ENCODE measurements at regions not wholly inside any gene's neighbourhood (a gene's known extent, or its start where the extent isn't known, plus 50 kb on each side); places are given as distances from the start of the nearest gene placed in this dataset.

DNA sequence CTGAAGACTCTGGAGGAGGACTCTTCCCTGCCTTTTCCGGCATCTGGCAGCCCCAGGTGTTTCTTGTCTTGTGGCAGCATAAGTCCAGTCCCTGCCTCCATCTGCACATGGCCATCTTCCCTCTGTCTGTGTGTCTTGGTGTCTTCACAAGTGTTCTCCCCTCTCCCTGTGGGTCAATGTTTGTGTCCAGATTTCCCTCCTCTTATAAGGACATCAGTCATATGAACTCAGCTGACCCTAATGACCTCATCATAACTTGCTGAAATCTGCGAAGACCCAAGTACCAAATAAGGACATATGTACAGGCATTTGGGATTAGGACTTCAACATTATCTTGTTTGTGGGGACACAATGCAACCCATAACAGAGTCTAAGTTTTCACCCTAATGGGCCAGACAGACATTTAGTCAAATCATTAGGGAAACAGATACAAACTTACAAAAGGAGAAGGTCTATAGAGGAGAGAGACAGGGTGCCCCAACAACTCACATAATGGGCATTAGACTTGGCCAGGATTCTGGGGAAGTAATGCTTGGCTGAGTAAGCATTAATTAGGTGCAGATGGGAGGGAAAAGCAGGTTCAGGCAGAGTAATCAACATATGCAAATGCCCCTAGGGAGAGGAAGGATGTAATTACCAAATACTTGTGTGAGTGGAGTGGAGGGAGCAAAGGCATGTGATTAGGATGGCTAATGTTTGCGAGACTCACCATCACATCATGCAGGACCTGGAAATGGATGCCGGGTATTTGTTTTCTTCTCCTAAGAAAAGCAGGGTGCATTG lies 372.8 kb upstream of the TBL1XR1 start:
- no peaks in the 10 kb centered on the region for H3K9me3 ChIP-seq (ENCODE audit: control insufficient read depth in 1 of 2, insufficient read depth in 1 of 2, low read length in 2 of 2)
- no peak overlapping the region for H3K4me3 Mint-ChIP-seq
- H3K27ac ChIP-seq (ENCODE audit: low read depth in 1 of 2, low read length in 2 of 2), result no peak overlapping the region
- no peaks in the 10 kb centered on the region for H3K9me3 Mint-ChIP-seq
- no peak overlapping the region for H3K4me3 ChIP-seq (ENCODE audit: low read length)
- intact Hi-C loops (cut with DNase I, micrococcal nuclease), result no loop called here
- no peak for ATAC-seq (ENCODE audit: poor library complexity)
- POLR2A ChIA-PET, result no interaction called here
- H3K36me3 Mint-ChIP-seq (ENCODE audit: low read depth), result no peaks in the 10 kb centered on the region
- H3K36me3 ChIP-seq (ENCODE audit: insufficient read depth, low read length), result no peaks in the 10 kb centered on the region
- H3K27me3 ChIP-seq (ENCODE audit: control insufficient read depth in 1 of 2, insufficient read depth in 2 of 2, low read length in 2 of 2), result no peaks in the 10 kb centered on the region
- H3K27me3 Mint-ChIP-seq, result no peaks in the 10 kb centered on the region
- DNase-seq, result peak in 1 of 14 experiments; percentile 16
- TF ChIP-seq, protein P1, sequence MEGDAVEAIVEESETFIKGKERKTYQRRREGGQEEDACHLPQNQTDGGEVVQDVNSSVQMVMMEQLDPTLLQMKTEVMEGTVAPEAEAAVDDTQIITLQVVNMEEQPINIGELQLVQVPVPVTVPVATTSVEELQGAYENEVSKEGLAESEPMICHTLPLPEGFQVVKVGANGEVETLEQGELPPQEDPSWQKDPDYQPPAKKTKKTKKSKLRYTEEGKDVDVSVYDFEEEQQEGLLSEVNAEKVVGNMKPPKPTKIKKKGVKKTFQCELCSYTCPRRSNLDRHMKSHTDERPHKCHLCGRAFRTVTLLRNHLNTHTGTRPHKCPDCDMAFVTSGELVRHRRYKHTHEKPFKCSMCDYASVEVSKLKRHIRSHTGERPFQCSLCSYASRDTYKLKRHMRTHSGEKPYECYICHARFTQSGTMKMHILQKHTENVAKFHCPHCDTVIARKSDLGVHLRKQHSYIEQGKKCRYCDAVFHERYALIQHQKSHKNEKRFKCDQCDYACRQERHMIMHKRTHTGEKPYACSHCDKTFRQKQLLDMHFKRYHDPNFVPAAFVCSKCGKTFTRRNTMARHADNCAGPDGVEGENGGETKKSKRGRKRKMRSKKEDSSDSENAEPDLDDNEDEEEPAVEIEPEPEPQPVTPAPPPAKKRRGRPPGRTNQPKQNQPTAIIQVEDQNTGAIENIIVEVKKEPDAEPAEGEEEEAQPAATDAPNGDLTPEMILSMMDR (IDR thresholded peaks at IDR 0.05), result no peak
- H3K4me1 Mint-ChIP-seq (ENCODE audit: low read depth), result no peaks in the 10 kb centered on the region
- H3K4me1 ChIP-seq (ENCODE audit: insufficient read depth, low read length), result no peaks in the 10 kb centered on the region
- H3K27ac Mint-ChIP-seq, result no peak overlapping the region
- CTCF ChIA-PET, result no interaction called here

DNA sequence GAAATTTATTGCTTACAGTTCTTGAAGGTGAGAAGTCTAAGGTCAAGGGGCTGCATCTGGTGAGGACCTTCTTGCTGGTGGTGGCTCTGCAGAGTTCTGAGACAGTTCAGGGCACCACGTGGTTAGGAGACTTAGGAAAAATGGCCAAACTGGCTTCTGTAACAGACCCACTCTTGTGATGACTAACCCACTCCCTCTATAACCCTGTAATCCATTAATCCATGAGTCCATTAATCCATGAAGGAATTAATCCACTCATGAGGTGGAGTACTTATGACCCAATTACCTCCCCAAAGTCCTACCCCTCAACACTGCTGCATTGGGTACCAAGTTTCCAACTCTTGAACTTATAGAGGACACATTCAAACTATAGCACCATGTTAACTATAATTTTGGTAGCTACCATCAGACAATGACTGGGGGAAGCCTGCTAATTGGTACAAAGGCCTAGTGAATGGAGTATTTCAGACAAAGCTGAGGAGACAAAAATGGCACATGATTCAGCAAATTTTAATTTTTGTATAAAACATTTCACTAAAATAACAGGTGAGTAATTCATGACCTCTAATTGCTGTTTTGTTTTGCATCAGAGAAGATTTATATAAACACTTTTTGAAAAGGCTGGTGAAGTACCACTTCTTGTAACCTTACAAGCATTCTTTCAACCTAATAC lies 374.1 kb upstream of the TBL1XR1 start:
- intact Hi-C loops (cut with DNase I, micrococcal nuclease), result no loop called here
- no peak overlapping the region for H3K27ac ChIP-seq (ENCODE audit: low read depth in 1 of 2, low read length in 2 of 2)
- H3K4me1 Mint-ChIP-seq (ENCODE audit: low read depth), result no peaks in the 10 kb centered on the region
- CTCF ChIA-PET, result no interaction called here
- H3K4me3 ChIP-seq (ENCODE audit: low read length), result no peak overlapping the region
- H3K36me3 ChIP-seq (ENCODE audit: insufficient read depth, low read length), result no peaks in the 10 kb centered on the region
- TF ChIP-seq, protein P1 (IDR thresholded peaks at IDR 0.05), result no peak
- ATAC-seq (ENCODE audit: poor library complexity) (no peak), DNase-seq (no peak)
- no peaks in the 10 kb centered on the region for H3K27me3 ChIP-seq (ENCODE audit: control insufficient read depth in 1 of 2, insufficient read depth in 2 of 2, low read length in 2 of 2)
- no peaks in the 10 kb centered on the region for H3K4me1 ChIP-seq (ENCODE audit: insufficient read depth, low read length)
- no peaks in the 10 kb centered on the region for H3K27me3 Mint-ChIP-seq
- no peak overlapping the region for H3K4me3 Mint-ChIP-seq
- H3K36me3 Mint-ChIP-seq (ENCODE audit: low read depth), result no peaks in the 10 kb centered on the region
- POLR2A ChIA-PET, result no interaction called here
- H3K9me3 ChIP-seq (ENCODE audit: control insufficient read depth in 1 of 2, insufficient read depth in 1 of 2, low read length in 2 of 2), result no peaks in the 10 kb centered on the region
- no peak overlapping the region for H3K27ac Mint-ChIP-seq
- no peaks in the 10 kb centered on the region for H3K9me3 Mint-ChIP-seq

DNA sequence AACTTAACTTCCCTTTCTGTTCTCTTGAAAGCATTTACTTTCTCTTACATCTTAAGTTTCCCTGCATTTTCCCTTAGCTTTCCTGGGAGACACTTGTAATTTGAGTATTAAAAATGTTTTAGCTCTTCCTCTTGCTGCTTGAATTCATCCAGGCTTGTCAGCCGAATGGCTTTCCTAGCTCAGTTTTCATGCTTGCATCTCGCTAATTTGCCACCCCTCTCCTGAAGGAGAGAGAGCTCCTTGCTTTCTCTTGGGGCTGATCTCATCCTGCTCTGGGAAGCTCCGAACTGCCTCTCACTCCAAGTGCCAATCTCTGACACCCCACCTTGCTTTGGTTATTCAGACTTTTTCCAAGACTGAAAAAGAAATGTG lies 374.6 kb upstream of the TBL1XR1 start:
- H3K36me3 ChIP-seq (ENCODE audit: insufficient read depth, low read length), result no peaks in the 10 kb centered on the region
- H3K27me3 Mint-ChIP-seq, result no peaks in the 10 kb centered on the region
- intact Hi-C loops (cut with DNase I, micrococcal nuclease), result no loop called here
- no peaks in the 10 kb centered on the region for H3K9me3 ChIP-seq (ENCODE audit: control insufficient read depth in 1 of 2, insufficient read depth in 1 of 2, low read length in 2 of 2)
- H3K27me3 ChIP-seq (ENCODE audit: control insufficient read depth in 1 of 2, insufficient read depth in 2 of 2, low read length in 2 of 2), result no peaks in the 10 kb centered on the region
- no peaks in the 10 kb centered on the region for H3K4me1 ChIP-seq (ENCODE audit: insufficient read depth, low read length)
- H3K27ac Mint-ChIP-seq, result no peak overlapping the region
- ATAC-seq (ENCODE audit: poor library complexity) (no peak), DNase-seq (no peak)
- no peak overlapping the region for H3K4me3 Mint-ChIP-seq
- no peak overlapping the region for H3K4me3 ChIP-seq (ENCODE audit: low read length)
- POLR2A ChIA-PET, result no interaction called here
- no peaks in the 10 kb centered on the region for H3K9me3 Mint-ChIP-seq
- TF ChIP-seq, protein P1 (IDR thresholded peaks at IDR 0.05), result no peak
- CTCF ChIA-PET, result no interaction called here
- H3K4me1 Mint-ChIP-seq (ENCODE audit: low read depth), result no peaks in the 10 kb centered on the region
- H3K36me3 Mint-ChIP-seq (ENCODE audit: low read depth), result no peaks in the 10 kb centered on the region
- H3K27ac ChIP-seq (ENCODE audit: low read depth in 1 of 2, low read length in 2 of 2), result no peak overlapping the region
